GM20000 (cell line): ENCODE measurements at regions not wholly inside any gene's neighbourhood (a gene's known extent, or its start where the extent isn't known, plus 50 kb on each side); places are given as distances from the start of the nearest gene placed in this dataset.
"Not testable (repeated sequence)": the region's sequence is repeated elsewhere in the genome, so short reads cannot be mapped to it uniquely, and the experiment has no call there.

Source experiments
- DNase-seq: peaks from one replicate; pipeline ENCODE4 v3.0.0; 2012; ENCODE audit warnings: low spot score
- TF ChIP-seq, protein P1 (sequence below): IDR thresholded peaks from 2 replicates; pipeline ENCODE4 v1.5.1; 2012; ENCODE audit warnings: mild to moderate bottlenecking, control low read depth; ENCODE audit errors: extremely low read depth, missing control alignments

DNA sequence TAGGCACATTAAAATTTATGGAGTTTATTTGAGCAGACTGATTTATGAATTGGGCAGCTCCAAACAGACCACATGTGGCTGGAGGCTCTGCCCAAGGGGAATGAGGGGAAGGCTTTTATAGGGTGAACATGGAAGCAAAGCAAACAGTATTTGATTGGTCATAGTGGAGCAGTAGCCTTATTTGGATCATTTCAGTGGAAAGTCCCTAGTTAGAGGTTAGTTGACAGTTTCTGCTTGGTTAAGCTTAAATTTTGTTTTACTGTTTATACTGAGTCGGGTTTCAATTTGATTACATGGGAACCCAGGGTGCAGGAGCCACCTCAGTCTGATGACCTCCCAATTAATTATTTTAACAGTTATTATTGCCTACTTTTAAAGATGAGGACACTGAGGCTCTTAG is 140.5 kb downstream of the NDFIP2 start:
- TF ChIP-seq, protein P1, sequence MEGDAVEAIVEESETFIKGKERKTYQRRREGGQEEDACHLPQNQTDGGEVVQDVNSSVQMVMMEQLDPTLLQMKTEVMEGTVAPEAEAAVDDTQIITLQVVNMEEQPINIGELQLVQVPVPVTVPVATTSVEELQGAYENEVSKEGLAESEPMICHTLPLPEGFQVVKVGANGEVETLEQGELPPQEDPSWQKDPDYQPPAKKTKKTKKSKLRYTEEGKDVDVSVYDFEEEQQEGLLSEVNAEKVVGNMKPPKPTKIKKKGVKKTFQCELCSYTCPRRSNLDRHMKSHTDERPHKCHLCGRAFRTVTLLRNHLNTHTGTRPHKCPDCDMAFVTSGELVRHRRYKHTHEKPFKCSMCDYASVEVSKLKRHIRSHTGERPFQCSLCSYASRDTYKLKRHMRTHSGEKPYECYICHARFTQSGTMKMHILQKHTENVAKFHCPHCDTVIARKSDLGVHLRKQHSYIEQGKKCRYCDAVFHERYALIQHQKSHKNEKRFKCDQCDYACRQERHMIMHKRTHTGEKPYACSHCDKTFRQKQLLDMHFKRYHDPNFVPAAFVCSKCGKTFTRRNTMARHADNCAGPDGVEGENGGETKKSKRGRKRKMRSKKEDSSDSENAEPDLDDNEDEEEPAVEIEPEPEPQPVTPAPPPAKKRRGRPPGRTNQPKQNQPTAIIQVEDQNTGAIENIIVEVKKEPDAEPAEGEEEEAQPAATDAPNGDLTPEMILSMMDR, result no peak
- DNase-seq, result no peak

DNA sequence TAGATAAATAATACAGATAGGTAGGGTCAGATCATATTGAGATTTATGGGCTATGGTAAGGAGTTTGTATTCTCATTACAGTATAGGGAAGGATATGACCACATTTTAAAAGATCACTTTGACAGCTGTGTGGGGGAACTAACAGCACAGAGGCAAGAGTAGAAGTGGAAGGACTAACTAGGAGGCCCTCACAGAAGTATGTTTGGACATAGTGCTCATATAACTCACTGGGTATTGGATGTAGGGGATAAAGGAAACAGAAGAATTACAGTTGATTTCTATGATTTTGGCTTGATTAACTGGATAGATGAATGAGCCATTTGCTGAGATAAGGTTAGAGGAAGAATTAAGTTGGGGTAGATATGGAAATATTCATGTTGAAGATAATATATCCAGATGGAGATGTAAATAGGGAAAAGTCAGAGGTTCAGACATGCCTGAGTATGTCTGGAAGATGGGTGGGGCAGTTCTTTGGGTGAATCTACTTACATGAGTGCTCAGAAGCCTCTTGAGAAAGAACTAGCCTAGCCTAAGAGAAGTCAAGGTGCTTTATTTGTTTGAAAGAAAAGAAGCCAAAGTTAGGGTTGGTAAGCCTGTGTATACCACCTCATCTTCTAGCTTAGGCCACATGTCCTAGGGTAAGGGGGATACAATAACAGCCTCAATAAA is 133.4 kb downstream of the NDFIP2 start:
- DNase-seq, result no peak
- TF ChIP-seq, protein P1, result no peak

DNA sequence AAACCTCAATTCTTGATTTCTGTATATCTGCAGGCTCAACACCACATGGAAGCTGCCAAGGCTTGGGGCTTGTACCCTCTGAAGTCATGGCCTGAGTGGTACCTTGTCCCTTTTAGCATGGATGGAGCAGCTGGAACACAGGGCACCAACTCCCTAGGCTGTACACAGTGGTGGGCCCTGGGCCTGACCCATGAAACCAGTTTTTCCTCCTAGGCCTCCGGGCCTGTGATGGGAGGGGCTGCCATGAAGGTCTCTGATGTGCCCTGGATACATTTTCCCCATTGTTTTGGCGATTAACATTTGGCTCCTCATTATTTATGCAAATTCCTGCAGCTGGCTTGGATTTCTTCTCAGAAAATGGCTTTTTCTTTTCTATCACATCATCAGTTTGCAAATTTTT is 131.6 kb downstream of the NDFIP2 start:
- DNase-seq, result no peak
- TF ChIP-seq, protein P1, result no peak

DNA sequence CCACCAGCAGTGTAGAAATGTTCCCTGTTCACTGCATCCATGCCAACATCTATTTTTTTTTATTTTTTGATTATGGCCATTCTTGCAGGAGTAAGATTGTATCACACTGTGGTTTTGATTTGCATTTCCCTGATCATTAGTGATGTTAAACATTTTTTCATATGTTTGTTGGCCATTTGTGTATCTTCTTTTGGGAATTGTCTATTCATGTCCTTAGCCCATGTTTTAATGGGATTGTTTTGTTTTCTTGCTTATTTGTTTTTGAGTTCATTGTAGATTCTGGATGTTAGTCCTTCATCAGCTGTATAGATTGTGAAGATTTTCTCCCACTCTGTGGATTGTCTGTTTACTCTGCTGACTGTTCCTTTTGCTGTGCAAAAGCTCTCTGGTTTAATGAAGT is 126.9 kb downstream of the NDFIP2 start:
- not testable (repeated sequence) for DNase-seq
